Stimulated activated CD8-positive, alpha-beta memory T cell treated with anti-CD3 and anti-CD28 coated beads, Interleukin-12 subunit alpha, Interleukin-12 subunit beta, amount 100 ng/mL, for 1 hour (primary cell): ENCODE measurements at regions not wholly inside any gene's neighbourhood (a gene's known extent, or its start where the extent isn't known, plus 50 kb on each side); places are given as distances from the start of the nearest gene placed in this dataset.

Experiments
- DNase-seq: peaks from one replicate; pipeline ENCODE4 v3.0.0-alpha.2; 2020; ENCODE audit warnings: low read depth

GRCh38 chr18:71001597-71001996, 712.8 kb downstream of the SOCS6 start:
- no peak for DNase-seq

- DNase-seq: no peak
Observed at GRCh38 chr18:70998490-70998889, 709.6 kb downstream of the SOCS6 start.

GRCh38 chr18:70994116-70994515, 705.3 kb downstream of the SOCS6 start:
- DNase-seq: no peak

GRCh38 chr18:70991577-70991976, 702.7 kb downstream of the SOCS6 start:
- no peak for DNase-seq

GRCh38 chr18:70985948-70986347, 697.1 kb downstream of the SOCS6 start:
- DNase-seq: no peak

DNA sequence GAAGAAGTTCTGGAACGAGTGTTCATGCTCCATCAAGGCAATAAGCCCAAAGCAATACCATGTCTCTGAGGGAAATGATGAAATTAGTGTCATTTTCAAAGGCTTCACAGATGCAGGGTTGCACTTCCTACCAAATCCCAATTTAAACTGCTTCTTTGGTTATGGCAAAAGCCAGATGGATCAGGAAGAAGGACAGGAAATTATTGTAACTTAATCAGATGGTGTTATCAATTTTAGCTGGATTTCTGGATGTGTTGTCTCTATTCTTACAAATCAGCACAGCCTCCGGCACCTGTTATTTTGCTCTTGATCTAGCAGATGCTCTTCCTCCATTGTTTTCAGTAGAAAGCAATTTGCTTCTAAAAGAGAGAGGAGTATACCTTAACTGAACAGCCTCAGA, 693.4 kb downstream of the SOCS6 start:
- DNase-seq: no peak

GRCh38 chr18:70981400-70982140, 692.7 kb downstream of the SOCS6 start:
- DNase-seq: no peak

- DNase-seq: no peak
Observed at GRCh38 chr18:70973626-70974025, 684.8 kb downstream of the SOCS6 start.

DNA sequence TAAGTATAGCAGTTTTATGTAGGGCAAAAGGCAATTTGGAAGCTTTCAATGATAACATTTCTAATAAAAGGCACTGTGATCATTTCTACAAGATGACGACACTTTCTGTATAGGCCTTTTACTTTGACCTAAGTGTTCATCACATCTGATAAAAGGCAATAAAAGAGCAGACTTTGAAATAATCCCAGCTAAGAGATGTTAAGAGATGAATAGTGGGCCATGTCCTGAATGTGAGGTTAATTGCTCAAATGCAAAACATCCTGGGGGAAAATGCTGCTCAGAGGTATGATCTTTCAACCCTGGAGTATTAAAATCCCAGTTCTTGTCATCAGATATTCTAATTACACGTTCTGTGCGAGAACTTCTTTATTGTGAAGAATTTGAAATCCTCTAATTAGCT, 677.6 kb downstream of the SOCS6 start:
- no peak for DNase-seq

- no peak for DNase-seq
Observed at GRCh38 chr18:70961939-70962338, 673.1 kb downstream of the SOCS6 start.

DNA sequence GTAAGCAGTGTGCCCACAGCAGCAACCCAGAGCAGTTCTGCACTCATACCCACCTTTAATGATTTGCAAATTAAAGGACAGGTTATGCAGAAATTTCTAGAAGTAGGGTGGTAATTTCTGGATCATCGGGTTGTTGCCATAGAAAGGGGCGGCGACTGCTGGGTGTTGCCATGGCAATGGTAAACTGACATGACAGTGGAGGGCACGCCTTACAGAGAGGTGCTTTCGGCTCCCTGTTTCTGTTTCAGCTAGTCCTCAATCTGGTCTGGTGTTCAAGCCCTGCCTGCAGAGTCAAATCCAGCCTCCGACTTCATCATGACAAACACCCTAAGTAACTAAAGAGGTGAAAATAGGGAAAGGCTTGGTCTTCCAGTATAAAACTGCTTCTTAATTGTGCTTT, 667.7 kb downstream of the SOCS6 start:
- DNase-seq: no peak

- DNase-seq: no peak
Observed at GRCh38 chr18:70936160-70936559, 647.3 kb downstream of the SOCS6 start.

DNA sequence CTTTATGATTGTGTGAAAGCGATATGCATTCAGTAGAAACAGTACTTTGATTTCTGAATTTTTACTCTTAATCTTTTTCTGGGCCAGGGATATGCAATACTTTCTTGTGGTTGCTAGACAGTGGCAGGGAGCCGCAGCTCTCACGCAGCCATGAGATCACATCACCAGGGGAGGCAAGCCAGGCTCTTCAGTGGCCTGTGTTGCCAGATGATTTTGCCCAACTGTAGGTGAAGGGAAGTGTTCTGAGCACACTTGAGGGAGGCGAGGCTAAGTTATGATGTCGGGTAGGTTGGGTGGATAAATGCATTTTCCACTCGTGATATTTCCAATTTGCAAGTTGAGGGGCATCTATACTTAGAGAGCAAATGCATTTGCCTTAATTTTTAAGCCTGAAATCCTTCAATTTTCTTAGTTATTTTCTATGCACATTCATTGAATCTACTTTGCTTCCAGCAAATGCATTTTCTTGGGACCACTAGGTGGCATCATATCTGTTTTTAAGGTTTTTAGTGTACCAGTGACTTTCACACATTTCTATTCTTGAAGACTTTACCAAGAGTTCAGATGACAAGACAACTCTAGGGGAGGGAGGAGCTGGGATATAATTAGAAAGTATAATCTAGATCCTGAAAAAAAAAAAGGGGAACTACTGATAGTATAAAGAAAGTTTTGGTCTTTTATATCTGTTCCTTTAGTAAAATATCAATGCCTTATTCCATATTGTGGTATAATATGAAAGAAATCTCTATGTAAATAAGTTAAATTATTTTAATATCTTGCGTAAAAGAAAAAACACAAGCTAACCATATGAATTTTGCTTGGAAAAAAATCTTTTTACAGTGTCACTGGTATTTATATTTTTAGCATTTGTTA, 643.3 kb downstream of the SOCS6 start:
- DNase-seq: no peak

GRCh38 chr18:70920840-70921374, 632.1 kb downstream of the SOCS6 start:
- no peak for DNase-seq

GRCh38 chr18:70907673-70908072, 618.8 kb downstream of the SOCS6 start:
- DNase-seq: no peak

- DNase-seq: no peak
Observed at GRCh38 chr18:70892381-70892780, 603.5 kb downstream of the SOCS6 start.

DNA sequence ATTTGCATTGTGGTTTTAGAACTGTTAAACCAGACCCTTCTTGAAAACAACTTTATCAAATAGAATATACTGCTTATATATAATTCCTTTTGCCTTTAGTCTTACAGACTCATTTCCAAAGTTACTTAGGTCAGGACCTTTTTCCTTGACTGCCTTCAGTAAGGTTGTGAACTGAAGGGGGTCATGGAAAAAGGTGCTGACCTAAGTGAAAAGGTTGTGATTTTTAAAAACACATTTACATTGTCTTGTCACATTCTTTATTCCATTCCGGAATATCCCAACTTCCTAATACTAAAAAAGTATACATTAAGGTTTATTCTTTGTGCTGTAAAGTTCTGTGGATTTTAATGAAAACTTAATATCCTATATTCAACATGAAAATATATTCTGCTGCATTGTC, 581.4 kb downstream of the SOCS6 start:
- no peak for DNase-seq

DNA sequence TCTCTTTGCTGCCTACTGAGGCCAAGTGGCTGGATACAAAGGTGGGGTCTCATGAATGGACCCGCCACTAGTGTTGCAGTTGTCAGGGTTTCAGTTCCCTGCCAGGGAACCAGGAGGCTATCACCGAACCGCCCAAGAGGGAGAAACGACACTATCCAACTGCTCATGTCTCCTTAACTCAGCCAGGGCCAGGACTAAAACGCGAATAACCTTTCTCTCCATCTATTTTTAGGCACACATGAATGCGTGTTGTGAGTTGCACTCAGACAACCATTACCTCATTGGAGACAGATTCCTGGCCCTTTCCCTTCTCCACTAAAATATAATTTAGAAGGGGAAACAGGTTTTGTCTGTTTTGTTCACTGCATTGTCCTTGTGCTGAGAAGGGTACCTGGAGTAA, 559.5 kb downstream of the SOCS6 start:
- no peak for DNase-seq

DNA sequence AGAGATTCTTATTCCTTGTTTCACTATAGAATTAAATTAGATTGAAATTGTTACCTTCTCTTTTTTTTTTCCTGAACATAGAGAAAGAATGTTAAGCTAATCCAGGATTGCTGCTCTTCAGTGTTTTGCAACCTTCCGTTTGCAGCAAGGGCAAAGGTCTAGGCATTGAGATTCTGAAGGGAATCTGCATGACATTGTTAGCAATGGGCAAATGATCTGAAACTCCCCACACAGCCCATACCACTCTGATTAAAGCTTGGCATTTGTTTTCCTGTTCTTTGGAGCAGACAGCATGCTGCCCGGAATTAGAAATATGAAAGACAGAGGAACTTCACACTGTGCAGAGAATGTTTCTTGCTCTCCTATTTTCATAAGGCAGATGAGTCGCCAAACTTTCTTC, 551.8 kb downstream of the SOCS6 start:
- no peak for DNase-seq

GRCh38 chr18:70827632-70828031, 538.8 kb downstream of the SOCS6 start:
- no peak for DNase-seq

GRCh38 chr18:70826571-70826970, 537.7 kb downstream of the SOCS6 start:
- no peak for DNase-seq

GRCh38 chr18:70822691-70823090, 533.8 kb downstream of the SOCS6 start:
- no peak for DNase-seq

GRCh38 chr18:70822117-70822516, 533.3 kb downstream of the SOCS6 start:
- no peak for DNase-seq
